Heart right ventricle (tissue), 16 donors: ENCODE measurements at regions not wholly inside any gene's neighbourhood (a gene's known extent, or its start where the extent isn't known, plus 50 kb on each side); places are given as distances from the start of the nearest gene placed in this dataset.

Experiments used
- ATAC-seq, 8 donors: fragments of 200-7000 bp; cut with Tn5 transposase; one replicate each; pipeline ENCODE4 v1.9.1; 2020; ENCODE audit warnings: mild to moderate bottlenecking in 8 of 8, moderate library complexity in 8 of 8, moderate number of reproducible peaks in 1 of 8
- DNase-seq, 2 donors: peaks; one replicate each; pipeline ENCODE4 v3.0.0-alpha.2; 2020
- H3K27ac ChIP-seq, 10 donors: fragments of 200-600 bp; sonication (generic) in 2 of 10; one replicate each; pipeline versions ENCODE4 v1.5.0 to v1.8.0; 2020 to 2022; ENCODE audit warnings: mild to moderate bottlenecking in 3 of 10
- H3K27me3 ChIP-seq, 7 donors: fragments of 200-600 bp; one replicate each; pipeline ENCODE4 v1.8.0; 2021 to 2022; ENCODE audit warnings: mild to moderate bottlenecking in 2 of 7
- H3K36me3 ChIP-seq, 9 donors: fragments of 200-600 bp; sonication (generic) in 1 of 9; one replicate each; pipeline versions ENCODE4 v1.5.0 to v1.8.0; 2020 to 2022; ENCODE audit warnings: mild to moderate bottlenecking in 2 of 9
- H3K4me1 ChIP-seq, 9 donors: fragments of 200-600 bp; sonication (generic) in 1 of 9; one replicate each; pipeline versions ENCODE4 v1.5.0 to v1.8.0; 2020 to 2022; ENCODE audit warnings: mild to moderate bottlenecking in 4 of 9
- H3K4me3 ChIP-seq, 10 donors: fragments of 200-600 bp; sonication (generic) in 2 of 10; one replicate each; pipeline versions ENCODE4 v1.5.0 to v1.8.0; 2020 to 2022; ENCODE audit warnings: mild to moderate bottlenecking in 7 of 10, moderate library complexity in 2 of 10
- H3K9me3 ChIP-seq, 11 donors: fragments of 200-600 bp in 10 of 11; sonication (generic) in 2 of 11; one replicate each; pipeline versions ENCODE4 v1.5.0 to v1.8.0; 2013 to 2022; ENCODE audit warnings: mild to moderate bottlenecking in 2 of 11, control low read depth in 1 of 11, moderate library complexity in 1 of 11
- WGBS, 2 donors: extraction: QIAGEN DNeasy Blood & Tissue Kit; methylation state at CpG; one replicate each; pipeline ENCODE4 v1.1.7; 2013; ENCODE audit warnings: inconsistent platforms in 1 of 2; 5-methylcytosine and 5-hydroxymethylcytosine counted together
- intact Hi-C, 10 donors: fragments of 100-400 bp; cut with DNase I; formaldehyde crosslinking; loops; one replicate each; pipeline versions ENCODE4 v1.11.1 to v1.14.2; 2022
- TF ChIP-seq, protein P1 (sequence below), 9 donors: fragments of 200-600 bp; sonication (generic) in 2 of 9; IDR thresholded peaks; one replicate each; pipeline versions ENCODE4 v1.5.0 to v1.8.0; 2021 to 2022; ENCODE audit warnings: antibody characterized with exemption in 9 of 9, mild to moderate bottlenecking in 5 of 9, moderate library complexity in 1 of 9
- donor health status: Arrhythmogenic right ventricular cardiomyopathy.
- donor health status: ischemic (EF 13 %, LVEDD 7.1; RV severe dilation, severe dysfunction).
- donor health status: healthy with polysubstance abuse.
- donor health status: DM: no; HTN: yes; CAD: no.
- donor health status: DM: no; HTN: no; CAD: no.
- donor health status: ischemic (EF 25% LVEDD 6.9; RV normal size, moderate dysfunction).
- donor health status: ischemic (EF 25% LVEDD 5.7; RV mildly dilated, moderate dysfunction).
- donor health status: healthy.
- donor health status: DM: yes; HTN: yes; CAD: no.
- donor health status: Ischemic cardiomyopathy.
- donor health status: ischemic (EF 35%, LVEDD 5.7; RV mildly dilated, moderate dysfunction).
- donor health status: nonischemic (EF 11% LVEDD 7.7; RV severe dilation, severe dysfunction).
- donor health status: DM: yes; HTN: yes; CAD: no.
- donor health status: PGD.
- donor health status: ischemic (EF 29% LVEDD 5.4; RV normal size, mild dysfunction).
- donor health status: nonischemic (EF 23%, LVEDD 6.1; RV moderate dilation, normal function).

GRCh38 chr3:194250098-194251002 is 100.8 kb downstream of the CPN2 start:
- DNase-seq (peak; percentile 87 to 88), ATAC-seq (peak; percentile 70 to 81 (median 77))
- peak overlapping the region in 6 of 10 donors; percentile 2 to 21 (median 10) for H3K4me3 ChIP-seq
- no peaks in the 10 kb centered on the region for H3K9me3 ChIP-seq
- intact Hi-C loops, result loop anchor here in 3 of 10 donors (5.0 kb wide), 3 partner anchors 83 to 108 kb away; no protein-coding TSS in a partner anchor
- peaks cover 0 to 12% (median 0%) of the 10 kb centered on the region in 7 donors for H3K27me3 ChIP-seq
- H3K4me1 ChIP-seq, result peaks cover 8 to 55% (median 37%) of the 10 kb centered on the region in 9 donors
- WGBS, 2 donors, result 18 to 21% methylated on average over 20 of the region's 20 CpGs
- TF ChIP-seq, protein P1, sequence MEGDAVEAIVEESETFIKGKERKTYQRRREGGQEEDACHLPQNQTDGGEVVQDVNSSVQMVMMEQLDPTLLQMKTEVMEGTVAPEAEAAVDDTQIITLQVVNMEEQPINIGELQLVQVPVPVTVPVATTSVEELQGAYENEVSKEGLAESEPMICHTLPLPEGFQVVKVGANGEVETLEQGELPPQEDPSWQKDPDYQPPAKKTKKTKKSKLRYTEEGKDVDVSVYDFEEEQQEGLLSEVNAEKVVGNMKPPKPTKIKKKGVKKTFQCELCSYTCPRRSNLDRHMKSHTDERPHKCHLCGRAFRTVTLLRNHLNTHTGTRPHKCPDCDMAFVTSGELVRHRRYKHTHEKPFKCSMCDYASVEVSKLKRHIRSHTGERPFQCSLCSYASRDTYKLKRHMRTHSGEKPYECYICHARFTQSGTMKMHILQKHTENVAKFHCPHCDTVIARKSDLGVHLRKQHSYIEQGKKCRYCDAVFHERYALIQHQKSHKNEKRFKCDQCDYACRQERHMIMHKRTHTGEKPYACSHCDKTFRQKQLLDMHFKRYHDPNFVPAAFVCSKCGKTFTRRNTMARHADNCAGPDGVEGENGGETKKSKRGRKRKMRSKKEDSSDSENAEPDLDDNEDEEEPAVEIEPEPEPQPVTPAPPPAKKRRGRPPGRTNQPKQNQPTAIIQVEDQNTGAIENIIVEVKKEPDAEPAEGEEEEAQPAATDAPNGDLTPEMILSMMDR (IDR thresholded peaks at IDR 0.05), result no peak
- no peaks in the 10 kb centered on the region for H3K36me3 ChIP-seq
- H3K27ac ChIP-seq, result peak overlapping the region in 2 of 10 donors; percentile 14 to 21

- Histone ChIP-seq H3K27ac (no peak overlapping the region), H3K27me3 (peaks cover 0 to 12% (median 0%) of the 10 kb centered on the region in 7 donors), H3K4me3 (peak overlapping the region in 4 of 10 donors; percentile 2 to 18 (median 9)), H3K9me3 (no peaks in the 10 kb centered on the region), H3K4me1 (peaks cover 8 to 57% (median 41%) of the 10 kb centered on the region in 9 donors), H3K36me3 (no peaks in the 10 kb centered on the region)
- 51 to 55% methylated on average over 10 of the region's 10 CpGs for WGBS, 2 donors
- ATAC-seq, result peak in 1 of 8 donors; percentile 1
- intact Hi-C loops, result loop anchor here in 3 of 10 donors (5.0 kb wide), 3 partner anchors 84 to 109 kb away; no protein-coding TSS in a partner anchor
- DNase-seq, result no peak
- TF ChIP-seq, protein P1 (IDR thresholded peaks at IDR 0.05), result no peak
Measured at GRCh38 chr3:194251007-194251406, 100.1 kb downstream of the CPN2 start.

DNA sequence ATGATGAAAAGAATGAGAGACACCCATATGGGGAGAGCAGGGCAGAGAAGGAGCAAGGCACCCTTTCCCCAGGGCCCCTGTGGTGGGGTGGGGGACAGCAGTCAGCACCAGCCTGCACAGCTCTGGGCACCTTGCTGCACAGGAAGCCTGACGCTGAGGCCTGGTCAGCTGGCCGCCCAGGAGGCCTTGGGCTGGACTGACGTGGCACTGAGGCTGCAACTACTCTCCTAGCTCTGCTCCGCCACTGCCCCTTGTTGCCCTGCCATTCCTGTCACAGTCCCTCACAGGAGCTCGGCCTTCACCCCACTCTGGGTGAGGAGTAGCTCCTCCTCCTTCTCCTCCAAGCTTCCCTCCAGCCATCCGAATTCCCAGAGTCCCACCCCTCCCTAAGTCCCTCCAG is 99.7 kb downstream of the CPN2 start:
- peak overlapping the region in 1 of 10 donors; percentile 9 for H3K27ac ChIP-seq
- peaks cover 8 to 57% (median 38%) of the 10 kb centered on the region in 9 donors for H3K4me1 ChIP-seq
- intact Hi-C loops, result loop anchor here in 3 of 10 donors (5.0 kb wide), 3 partner anchors 84 to 109 kb away; no protein-coding TSS in a partner anchor
- H3K9me3 ChIP-seq, result no peaks in the 10 kb centered on the region
- peaks cover 0 to 12% (median 0%) of the 10 kb centered on the region in 7 donors for H3K27me3 ChIP-seq
- ATAC-seq, result no peak
- TF ChIP-seq, protein P1 (IDR thresholded peaks at IDR 0.05), result no peak
- DNase-seq, result no peak
- 81 to 84% methylated on average over 6 of the region's 6 CpGs for WGBS, 2 donors
- no peak overlapping the region for H3K4me3 ChIP-seq
- H3K36me3 ChIP-seq, result no peaks in the 10 kb centered on the region

DNA sequence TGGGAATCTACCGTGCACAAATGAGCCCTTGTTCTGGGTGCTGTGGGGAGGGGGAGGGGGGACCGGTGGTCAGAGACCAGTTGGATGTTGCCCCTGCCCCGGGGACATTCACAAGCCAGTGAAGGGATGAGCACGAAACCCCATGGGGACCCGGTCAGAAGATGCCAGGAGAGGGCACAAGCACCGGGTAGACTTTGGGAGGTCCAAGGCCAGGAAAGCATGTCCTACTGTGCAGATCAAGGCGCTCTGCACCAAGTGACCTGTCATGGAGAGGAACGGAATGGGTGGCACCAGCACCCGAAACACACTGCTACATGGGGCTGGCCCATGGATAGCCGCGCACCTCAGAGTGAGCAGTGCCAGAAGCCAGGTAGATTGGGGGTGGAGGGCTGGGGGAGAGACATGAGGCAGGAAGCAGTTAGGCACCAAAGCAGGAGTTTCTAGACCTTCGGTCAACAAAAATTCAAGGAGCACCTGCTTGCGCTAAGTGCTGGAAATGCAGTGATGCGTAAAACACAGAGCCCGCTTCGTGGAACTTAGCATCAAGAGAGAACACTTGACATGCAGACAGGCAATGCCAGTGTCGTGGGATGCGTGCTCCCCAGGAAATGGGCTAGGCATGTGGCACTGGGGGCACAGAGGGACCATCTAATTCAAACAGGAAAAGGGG is 99.1 kb downstream of the CPN2 start:
- intact Hi-C loops, result loop anchor here in 3 of 10 donors (5.0 kb wide), 3 partner anchors 85 to 110 kb away; no protein-coding TSS in a partner anchor
- ATAC-seq (no peak), DNase-seq (no peak)
- TF ChIP-seq, protein P1 (IDR thresholded peaks at IDR 0.05), result no peak
- 96 to 98% methylated on average over 18 of the region's 18 CpGs for WGBS, 2 donors
- H3K27ac ChIP-seq, result no peak overlapping the region
- no peaks in the 10 kb centered on the region for H3K36me3 ChIP-seq
- no peak overlapping the region for H3K4me3 ChIP-seq
- no peaks in the 10 kb centered on the region for H3K9me3 ChIP-seq
- H3K27me3 ChIP-seq, result peaks cover 0 to 12% (median 0%) of the 10 kb centered on the region in 7 donors
- peaks cover 8 to 57% (median 35%) of the 10 kb centered on the region in 9 donors for H3K4me1 ChIP-seq
